C4-2B (cell line): ENCODE measurements at regions not wholly inside any gene's neighbourhood (a gene's known extent, or its start where the extent isn't known, plus 50 kb on each side); places are given as distances from the start of the nearest gene placed in this dataset.

ENCODE experiments used
- H3K27ac ChIP-seq: fragments of 450-650 bp; 2 replicates; pipeline ENCODE4 v1.5.1; 2017
- CTCF ChIP-seq: fragments of 450-650 bp; conservative IDR thresholded peaks from 2 replicates; pipeline ENCODE4 v1.5.1; 2017; ENCODE audit warnings: mild to moderate bottlenecking
- ZFX ChIP-seq: fragments of 450-650 bp; IDR thresholded peaks from 2 replicates; pipeline ENCODE4 v1.6.1; 2017

DNA sequence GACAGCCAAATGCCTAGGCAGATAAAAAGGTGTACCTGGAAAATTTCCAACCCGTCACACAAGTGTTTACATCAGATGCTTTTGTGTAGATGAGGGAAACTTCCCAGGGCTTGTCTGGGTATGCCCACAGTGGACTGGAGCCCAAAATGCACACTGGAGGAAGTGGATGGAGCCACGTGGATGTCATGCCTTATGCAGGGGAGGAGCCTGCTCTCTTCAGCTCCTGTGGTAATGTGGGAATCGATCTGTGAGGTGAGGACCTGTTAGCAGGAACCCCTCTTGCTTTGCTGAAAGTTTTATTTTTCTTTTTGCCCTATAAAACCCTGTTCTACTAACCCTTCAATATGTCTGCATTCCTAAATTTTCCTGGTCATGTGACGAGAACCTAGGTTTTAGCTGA lies 439.2 kb upstream of the CDH9 start:
- no peak overlapping the region for H3K27ac ChIP-seq
- TF ChIP-seq ZFX (no peak), CTCF (no peak)

GRCh38 chr5:27476356-27476988 lies 438.1 kb upstream of the CDH9 start:
- no peak overlapping the region for H3K27ac ChIP-seq
- TF ChIP-seq ZFX (no peak), CTCF (no peak)

DNA sequence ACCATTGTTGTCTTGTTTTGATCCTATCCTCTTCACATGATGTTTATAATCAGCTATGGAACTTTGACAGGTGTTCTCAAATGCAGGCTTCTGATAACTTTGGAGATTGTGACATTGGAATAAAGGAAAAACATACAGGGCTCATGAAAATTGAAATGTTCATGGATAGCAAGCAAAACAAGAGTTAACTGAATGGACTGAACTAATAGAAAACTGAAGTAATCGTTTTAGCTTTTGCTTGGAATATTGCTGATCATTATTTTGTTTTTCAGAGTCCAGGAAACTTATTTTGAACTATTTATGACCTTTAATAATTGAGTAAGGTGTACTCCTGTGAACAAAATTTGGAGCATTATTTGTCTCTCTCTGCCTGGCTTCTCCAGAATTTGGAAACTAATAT lies 436.7 kb upstream of the CDH9 start:
- no peak overlapping the region for H3K27ac ChIP-seq
- TF ChIP-seq ZFX (no peak), CTCF (no peak)

GRCh38 chr5:27474395-27474794 lies 436.0 kb upstream of the CDH9 start:
- no peak for TF ChIP-seq CTCF
- no peak overlapping the region for H3K27ac ChIP-seq

DNA sequence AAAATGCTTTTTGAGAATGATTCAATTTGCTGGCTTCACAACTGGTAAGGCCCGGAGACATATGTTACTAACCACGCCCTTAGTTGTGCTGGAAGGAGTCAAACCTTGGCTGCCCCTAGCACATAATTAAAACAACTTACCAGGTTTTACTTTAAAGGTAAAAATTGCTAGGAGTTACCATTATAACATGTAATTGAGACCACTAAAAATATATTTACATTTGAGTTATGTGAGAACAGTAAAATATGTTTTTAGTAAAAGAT lies 435.6 kb upstream of the CDH9 start:
- no peak overlapping the region for H3K27ac ChIP-seq
- no peak for TF ChIP-seq ZFX
- TF ChIP-seq CTCF: no peak

DNA sequence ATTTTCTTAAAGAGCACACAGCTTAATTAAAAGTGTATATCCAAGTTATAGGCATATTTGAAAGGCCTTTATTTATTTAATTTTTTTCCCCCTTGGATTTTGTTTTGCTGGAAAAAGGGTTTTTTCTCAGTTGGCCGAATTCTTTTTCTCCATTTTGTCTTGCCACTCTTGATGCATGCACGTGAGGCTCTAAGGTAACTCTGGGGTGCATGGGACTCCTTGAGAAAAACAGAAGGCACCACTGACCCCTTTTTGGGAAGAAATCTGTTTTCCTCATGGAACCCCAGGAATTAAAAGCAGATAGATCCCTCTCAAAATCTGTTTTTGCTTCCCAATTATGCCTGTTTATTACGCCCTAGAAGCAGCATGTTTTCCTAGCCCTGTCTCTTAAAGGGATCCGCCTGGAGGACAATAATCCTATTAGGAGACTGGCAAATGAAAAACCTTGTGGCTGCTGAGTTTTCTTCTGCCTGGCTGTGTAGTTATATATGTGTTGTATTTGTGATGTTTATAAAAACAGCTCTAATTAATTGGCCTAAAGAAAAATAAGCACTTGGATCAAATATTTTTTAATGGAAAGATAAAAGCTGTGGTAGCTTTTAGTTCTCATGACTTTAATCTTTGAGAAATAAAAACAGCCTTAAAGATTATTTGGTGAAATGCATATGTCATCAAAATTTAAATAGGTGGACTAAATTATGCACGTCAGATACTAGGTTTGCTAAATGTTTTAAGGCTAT lies 435.1 kb upstream of the CDH9 start:
- no peak for TF ChIP-seq ZFX
- TF ChIP-seq CTCF: no peak
- H3K27ac ChIP-seq: no peak overlapping the region

GRCh38 chr5:27472871-27473270 lies 434.5 kb upstream of the CDH9 start:
- TF ChIP-seq CTCF (no peak), ZFX (no peak)
- H3K27ac ChIP-seq: no peak overlapping the region
